ENCODE measurements at regions not wholly inside any gene's neighbourhood (a gene's known extent, or its start where the extent isn't known, plus 50 kb on each side); places are given as distances from the start of the nearest gene placed in this dataset.

DNA sequence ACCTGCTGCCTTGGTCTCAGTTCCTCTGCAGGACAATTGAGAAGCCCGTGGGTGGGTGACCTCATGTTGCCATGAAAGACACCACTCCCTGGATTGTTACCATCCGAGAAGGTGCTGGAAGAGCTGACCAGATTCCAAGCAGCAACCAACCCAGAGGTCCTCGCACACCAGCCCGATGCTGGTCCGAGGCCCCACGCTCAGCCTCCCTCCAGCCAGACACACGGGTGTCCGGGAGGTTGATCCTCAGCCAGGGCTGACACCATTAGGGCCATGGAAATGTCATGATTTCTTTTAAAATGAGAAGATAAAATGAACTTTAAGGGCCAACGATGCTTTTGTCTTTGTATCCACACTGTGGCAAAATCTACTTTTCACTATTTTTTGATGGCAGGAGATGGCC, 242.3 kb downstream of the RBFOX3 start:
- no peaks in the 10 kb centered on the region for H3K27me3 ChIP-seq (replicated peaks; ENCODE audit: insufficient read depth)
- TF ChIP-seq, protein P1, sequence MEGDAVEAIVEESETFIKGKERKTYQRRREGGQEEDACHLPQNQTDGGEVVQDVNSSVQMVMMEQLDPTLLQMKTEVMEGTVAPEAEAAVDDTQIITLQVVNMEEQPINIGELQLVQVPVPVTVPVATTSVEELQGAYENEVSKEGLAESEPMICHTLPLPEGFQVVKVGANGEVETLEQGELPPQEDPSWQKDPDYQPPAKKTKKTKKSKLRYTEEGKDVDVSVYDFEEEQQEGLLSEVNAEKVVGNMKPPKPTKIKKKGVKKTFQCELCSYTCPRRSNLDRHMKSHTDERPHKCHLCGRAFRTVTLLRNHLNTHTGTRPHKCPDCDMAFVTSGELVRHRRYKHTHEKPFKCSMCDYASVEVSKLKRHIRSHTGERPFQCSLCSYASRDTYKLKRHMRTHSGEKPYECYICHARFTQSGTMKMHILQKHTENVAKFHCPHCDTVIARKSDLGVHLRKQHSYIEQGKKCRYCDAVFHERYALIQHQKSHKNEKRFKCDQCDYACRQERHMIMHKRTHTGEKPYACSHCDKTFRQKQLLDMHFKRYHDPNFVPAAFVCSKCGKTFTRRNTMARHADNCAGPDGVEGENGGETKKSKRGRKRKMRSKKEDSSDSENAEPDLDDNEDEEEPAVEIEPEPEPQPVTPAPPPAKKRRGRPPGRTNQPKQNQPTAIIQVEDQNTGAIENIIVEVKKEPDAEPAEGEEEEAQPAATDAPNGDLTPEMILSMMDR (IDR thresholded peaks at IDR 0.05) = no peak
- DNase-seq (ENCODE audit: low spot score) (no peak), ATAC-seq (ENCODE audit: insufficient number of reproducible peaks, low FRiP score, low read depth) (no peak)
- no peak overlapping the region for H3K27ac ChIP-seq
- no peaks in the 10 kb centered on the region for H3K36me3 ChIP-seq
- H3K9me3 ChIP-seq = no peaks in the 10 kb centered on the region
- no peaks in the 10 kb centered on the region for H3K4me1 ChIP-seq (ENCODE audit: control insufficient read depth in 1 of 2, low read depth in 2 of 2)
- H3K4me3 ChIP-seq = no peak overlapping the region

DNA sequence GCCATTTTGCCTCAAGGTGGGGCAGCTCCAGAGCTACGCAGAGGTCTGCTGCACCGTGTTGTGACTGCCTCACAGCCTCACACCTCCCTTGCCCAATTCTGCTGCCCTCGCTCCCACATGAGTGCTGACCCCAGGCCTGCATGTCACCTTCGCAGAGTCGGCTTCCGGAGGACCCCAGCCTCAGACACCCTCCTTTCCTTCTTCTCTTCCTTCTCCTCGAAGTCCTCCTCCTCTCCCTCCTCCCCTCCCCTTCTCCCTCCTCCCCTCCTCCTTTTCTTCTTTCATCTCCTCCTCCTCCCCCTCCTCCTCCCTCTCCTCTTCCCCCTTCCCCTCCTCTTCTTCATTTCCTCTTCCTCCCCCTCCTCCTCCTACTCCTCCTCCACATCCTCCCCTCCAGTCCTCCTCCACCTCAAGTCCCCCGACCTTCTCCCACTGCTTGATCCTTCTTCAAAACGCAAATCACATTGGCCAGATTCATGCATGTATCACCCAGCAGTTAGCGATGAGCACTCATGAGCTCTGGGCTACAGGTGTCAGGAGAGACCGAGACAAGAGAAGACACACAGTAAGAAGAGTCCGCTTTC, 243.8 kb downstream of the RBFOX3 start:
- Histone ChIP-seq H3K27me3 (replicated peaks; ENCODE audit: insufficient read depth) (no peaks in the 10 kb centered on the region), H3K9me3 (no peaks in the 10 kb centered on the region), H3K36me3 (no peaks in the 10 kb centered on the region), H3K4me3 (no peak overlapping the region), H3K4me1 (ENCODE audit: control insufficient read depth in 1 of 2, low read depth in 2 of 2) (no peaks in the 10 kb centered on the region), H3K27ac (no peak overlapping the region)
- DNase-seq (ENCODE audit: low spot score) (no peak), ATAC-seq (ENCODE audit: insufficient number of reproducible peaks, low FRiP score, low read depth) (no peak)
- TF ChIP-seq, protein P1 (IDR thresholded peaks at IDR 0.05) = no peak

DNA sequence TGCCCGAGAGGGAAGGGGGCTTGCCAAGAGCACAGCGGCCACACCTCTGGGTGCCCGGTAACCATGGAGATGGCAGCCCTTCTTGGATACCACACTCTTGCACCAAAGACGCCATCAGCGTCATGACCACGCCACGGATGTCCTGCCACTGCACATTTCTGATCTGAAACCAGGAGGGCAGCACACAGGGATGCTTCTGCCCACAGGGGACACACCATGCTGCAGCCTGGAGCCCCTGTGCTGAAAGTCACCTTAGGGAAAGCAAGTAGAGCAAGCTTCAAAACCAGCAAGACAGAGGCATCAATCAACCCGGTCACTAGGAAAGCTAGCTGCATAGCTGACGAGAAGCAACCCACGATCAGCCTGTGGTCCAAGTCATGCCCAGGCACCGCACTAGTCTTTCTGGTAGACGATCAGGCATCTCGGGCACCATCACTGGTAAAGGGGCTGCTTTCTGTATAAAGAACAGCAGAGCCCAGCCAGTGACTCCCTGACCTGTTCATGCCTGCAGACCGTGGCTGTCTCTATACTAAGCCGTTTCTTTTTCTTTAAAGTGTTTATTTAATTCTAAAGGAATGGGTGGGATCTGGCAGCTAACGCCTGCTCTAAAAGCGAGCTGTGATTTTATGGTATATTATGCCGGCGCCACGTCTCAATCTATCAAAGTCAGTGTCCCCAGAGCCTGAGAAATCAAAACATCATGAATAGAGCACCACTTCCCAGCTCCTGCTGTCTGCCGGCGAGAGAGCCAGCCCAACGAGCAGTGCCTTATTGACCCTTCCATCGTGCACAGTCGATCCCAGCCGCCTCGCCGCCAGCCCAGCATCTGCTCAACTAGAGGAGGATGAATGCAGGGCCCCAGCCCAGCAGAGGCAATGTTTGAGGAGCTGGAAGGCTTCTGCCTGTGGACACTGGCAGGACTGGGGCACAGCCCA, 244.7 kb downstream of the RBFOX3 start:
- Histone ChIP-seq H3K4me3 (no peak overlapping the region), H3K27ac (no peak overlapping the region), H3K9me3 (no peaks in the 10 kb centered on the region), H3K4me1 (ENCODE audit: control insufficient read depth in 1 of 2, low read depth in 2 of 2) (no peaks in the 10 kb centered on the region), H3K27me3 (replicated peaks; ENCODE audit: insufficient read depth) (no peaks in the 10 kb centered on the region), H3K36me3 (no peaks in the 10 kb centered on the region)
- DNase-seq (ENCODE audit: low spot score) = no peak
- no peak for ATAC-seq (ENCODE audit: insufficient number of reproducible peaks, low FRiP score, low read depth)
- TF ChIP-seq, protein P1 (IDR thresholded peaks at IDR 0.05) = no peak

DNA sequence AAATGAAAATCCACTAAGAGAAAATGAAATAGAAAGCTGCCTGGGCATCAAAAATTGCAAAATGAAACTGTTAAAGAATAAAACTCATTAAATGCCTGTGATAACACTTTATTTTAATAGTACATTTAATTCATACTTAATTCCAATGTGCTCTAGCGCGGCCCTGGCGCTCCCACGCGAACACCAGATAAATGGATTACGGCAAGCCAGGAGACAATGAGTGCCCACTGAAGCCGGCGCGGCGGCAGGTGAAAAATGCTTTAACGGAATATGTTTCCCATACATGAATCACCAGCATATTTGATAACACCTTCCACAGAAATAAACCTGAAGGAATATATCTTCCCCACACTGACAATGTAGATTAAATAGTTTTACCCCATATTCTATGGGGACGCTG, 245.5 kb downstream of the RBFOX3 start:
- no peaks in the 10 kb centered on the region for H3K27me3 ChIP-seq (replicated peaks; ENCODE audit: insufficient read depth)
- H3K36me3 ChIP-seq = no peaks in the 10 kb centered on the region
- no peaks in the 10 kb centered on the region for H3K4me1 ChIP-seq (ENCODE audit: control insufficient read depth in 1 of 2, low read depth in 2 of 2)
- no peaks in the 10 kb centered on the region for H3K9me3 ChIP-seq
- no peak overlapping the region for H3K4me3 ChIP-seq
- DNase-seq (ENCODE audit: low spot score) (no peak), ATAC-seq (ENCODE audit: insufficient number of reproducible peaks, low FRiP score, low read depth) (no peak)
- TF ChIP-seq, protein P1 (IDR thresholded peaks at IDR 0.05) = no peak
- H3K27ac ChIP-seq = no peak overlapping the region

DNA sequence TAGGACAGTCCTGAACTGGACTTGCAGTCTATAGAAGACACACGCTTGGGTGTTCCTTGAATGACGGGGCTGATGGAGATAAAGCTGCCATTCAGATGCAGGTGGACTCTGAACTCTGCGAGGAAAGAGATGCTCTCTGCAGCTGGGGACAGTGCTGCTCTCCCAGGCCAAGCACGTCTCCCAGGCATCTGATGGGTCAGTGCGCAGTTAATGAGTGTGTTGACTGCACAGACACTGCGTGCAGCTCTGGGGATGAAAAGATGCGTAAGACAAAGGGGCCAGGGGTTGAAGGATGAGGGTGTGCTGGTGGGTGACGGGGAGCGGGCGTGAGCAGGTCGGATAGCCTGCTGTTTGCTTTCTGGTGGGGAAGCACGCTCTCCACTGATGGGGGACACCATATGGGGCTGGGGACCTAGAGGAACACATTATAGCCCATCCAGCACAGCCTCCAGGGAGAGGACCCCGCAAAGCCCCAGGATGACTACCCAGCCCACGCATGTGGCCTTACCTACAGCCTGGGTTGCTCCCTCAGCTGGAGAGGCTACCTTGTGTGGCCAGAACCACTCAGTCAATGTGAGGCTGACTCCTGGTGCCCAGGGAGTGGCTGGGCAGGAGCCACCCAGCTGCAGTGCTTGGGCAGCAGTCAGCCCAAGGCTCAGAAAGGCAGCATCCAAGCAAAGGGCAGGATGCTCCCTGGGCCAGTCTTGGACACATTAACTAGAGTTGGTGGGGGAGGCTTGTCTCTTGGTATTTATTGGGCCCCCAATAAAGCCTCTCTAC, 246.3 kb downstream of the RBFOX3 start:
- H3K4me1 ChIP-seq (ENCODE audit: control insufficient read depth in 1 of 2, low read depth in 2 of 2) = no peaks in the 10 kb centered on the region
- no peak overlapping the region for H3K4me3 ChIP-seq
- H3K27ac ChIP-seq = no peak overlapping the region
- ATAC-seq (ENCODE audit: insufficient number of reproducible peaks, low FRiP score, low read depth) (no peak), DNase-seq (ENCODE audit: low spot score) (no peak)
- no peaks in the 10 kb centered on the region for H3K36me3 ChIP-seq
- H3K27me3 ChIP-seq (replicated peaks; ENCODE audit: insufficient read depth) = no peaks in the 10 kb centered on the region
- TF ChIP-seq, protein P1 (IDR thresholded peaks at IDR 0.05) = no peak
- no peaks in the 10 kb centered on the region for H3K9me3 ChIP-seq

All from thoracic aorta (tissue), 2 donors.